ENCODE measurements at regions not wholly inside any gene's neighbourhood (a gene's known extent, or its start where the extent isn't known, plus 50 kb on each side); places are given as distances from the start of the nearest gene placed in this dataset.

DNA sequence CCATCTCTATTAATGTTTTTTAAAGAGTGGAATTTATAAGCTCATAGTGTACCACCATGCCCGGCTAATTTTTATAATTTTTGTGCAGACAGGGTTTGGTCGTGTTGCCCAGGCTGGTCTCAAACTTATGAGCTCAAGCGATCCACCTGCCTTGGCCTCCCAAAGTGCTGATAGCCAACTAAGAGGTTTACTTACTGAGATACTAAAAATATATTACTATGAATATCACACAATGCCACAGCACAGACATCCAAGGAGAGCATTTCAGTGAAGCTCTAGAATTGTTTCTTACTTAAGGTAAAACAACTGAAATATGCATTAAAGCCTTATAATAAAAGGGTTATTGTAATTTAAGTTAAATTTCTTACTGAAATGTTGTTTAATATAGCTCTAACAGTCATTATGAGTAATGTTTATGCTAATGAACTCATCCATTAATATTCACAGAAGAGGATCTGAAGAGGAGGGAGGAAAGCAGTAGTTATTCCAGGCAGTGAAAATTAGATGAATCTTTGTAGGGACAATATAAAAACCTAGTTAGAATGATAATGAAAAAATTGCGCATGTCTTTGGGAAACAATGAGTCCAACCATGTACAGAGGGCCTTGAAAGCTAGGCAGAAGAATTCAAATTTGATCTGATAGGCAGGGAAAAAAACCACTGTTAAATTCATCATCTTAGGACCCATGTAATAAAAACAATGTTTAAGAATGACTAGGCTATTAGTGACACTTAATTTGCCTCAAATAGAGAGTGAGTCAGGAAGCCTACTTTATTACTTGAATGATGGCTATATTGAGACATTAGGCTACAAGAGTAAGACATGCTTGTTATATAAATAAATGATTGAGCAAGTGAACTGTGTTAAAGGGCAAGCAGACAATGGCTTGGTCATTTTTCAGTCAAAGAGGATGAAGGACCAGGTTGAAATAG lies 99.2 kb downstream of the SLC41A2 start:
- DNase-seq, result no peak

DNA sequence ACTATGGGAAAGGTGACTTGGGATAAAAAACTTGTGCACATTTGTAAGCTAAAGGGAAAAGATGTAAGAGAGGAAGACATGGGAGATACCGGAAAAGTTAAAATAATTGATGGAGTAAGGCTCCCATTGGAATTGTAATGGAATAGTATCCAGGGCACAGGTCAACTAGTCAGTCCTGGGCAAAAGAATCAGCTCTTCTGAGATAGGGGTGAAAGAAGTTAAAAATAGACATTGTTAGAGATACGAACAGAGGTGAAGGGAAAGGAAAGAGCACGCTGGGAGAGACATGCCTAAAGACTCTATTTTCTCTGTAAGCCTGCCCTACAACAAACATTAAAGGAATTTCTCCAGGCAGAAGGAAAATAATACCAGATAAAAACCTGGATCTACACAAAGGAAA lies 101.6 kb downstream of the SLC41A2 start:
- no peak for DNase-seq

DNA sequence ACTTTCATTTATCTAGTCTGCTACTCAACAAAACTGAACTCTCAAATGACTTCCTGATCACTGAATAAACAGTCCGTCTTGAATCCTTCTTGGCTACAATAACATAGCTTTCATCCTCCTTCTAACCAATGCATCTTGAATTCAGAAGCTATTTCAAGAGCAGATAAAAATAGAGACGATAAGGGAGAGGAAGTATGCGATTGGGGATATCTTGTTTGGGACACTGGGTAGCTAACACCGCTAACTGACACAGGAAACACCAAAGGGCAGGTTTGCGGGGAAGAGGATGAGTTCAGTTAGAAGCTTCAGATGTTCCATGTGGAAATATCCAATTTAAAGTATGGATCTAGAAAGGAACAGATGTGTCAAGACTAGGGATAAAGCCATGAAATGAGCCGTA lies 102.5 kb downstream of the SLC41A2 start:
- DNase-seq, result no peak

DNA sequence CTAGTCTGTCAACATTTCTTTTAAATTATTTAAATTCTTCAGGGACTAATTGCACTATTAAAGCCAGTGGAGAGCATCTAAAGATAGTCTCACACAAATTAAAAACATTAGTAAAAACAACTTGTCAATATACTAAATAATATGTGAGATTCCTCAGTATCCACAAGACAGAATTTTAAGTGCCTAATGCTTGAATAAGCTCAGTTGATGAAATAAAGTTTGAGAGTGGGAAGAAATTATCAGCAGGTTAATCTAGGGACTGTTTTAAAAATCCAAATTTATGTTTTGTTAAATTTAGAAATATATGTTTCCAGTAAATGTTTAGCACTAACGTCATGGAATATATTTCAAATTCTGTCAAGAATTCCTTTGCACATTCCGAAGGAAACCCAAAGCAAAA lies 105.2 kb downstream of the SLC41A2 start:
- DNase-seq, result no peak

DNA sequence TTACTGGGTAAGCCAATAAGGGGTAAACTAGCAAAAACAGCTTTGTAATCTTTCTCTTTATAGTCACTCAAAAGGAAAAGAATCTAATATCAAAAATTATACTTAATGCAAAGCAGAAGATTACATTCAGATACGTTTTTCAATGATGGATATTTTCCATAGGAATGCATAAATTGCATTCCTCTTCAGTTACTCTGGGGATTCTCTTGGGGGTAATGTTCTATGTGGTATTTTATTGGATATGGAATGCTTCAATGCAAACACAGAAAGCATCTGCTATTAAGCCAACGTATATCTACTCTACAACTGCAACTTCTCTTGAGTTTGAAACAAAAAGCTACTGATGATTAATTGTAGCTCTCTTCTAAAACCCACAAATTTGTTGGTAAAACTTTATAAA lies 106.0 kb downstream of the SLC41A2 start:
- no peak for DNase-seq

DNA sequence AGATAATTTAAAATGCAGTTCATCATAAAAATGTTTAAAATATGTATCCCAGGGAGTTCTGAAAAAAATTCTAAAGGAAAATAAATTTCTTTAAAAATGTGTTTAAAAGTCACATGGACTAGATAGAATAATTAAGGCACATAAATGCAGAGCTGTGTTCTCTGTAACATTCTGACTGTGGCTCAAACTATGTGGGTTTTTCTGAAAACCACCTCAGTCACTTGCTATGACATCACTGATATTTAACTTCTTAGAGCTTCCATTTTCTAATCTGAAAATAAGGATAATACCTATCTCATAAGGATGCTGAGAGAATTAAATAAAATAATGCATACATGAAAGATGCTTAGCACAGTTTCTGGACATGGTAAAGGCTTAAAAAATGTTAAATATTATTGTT lies 107.3 kb downstream of the SLC41A2 start:
- peak in 1 of 5 experiments; percentile 5 for DNase-seq

DNA sequence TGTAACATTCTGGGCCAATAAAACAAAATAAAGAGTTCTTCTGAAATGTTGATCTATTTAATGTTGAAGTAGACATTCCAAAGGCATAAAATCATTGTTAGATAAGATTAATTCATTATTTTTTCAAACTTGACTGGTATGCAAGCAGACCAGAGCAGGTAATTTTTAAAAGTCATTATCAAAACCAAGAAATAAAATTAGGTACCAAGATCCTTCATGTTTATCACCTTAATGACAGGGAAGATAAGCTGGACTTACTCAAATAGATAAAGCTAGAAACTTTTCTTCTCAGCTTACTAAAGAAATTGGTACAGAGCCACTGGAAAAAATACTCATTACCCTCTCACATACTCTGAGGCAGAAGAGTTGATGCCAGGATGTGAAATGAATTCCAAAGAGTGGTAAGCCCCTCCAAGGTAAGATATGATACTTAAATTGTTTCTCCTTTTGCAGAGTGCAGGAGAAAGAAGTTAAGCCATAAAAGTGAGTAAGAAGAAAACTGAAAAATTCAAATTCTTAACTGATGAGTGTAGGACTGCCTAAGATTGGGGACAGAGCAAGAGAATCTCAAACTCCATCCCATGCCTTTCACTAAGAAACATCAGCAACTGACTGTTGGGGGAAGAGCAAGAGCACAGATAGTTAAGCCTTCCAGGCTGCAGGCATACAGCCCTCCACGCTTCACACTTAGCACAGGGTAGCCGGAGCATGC lies 111.9 kb downstream of the SLC41A2 start:
- DNase-seq, result no peak

DNA sequence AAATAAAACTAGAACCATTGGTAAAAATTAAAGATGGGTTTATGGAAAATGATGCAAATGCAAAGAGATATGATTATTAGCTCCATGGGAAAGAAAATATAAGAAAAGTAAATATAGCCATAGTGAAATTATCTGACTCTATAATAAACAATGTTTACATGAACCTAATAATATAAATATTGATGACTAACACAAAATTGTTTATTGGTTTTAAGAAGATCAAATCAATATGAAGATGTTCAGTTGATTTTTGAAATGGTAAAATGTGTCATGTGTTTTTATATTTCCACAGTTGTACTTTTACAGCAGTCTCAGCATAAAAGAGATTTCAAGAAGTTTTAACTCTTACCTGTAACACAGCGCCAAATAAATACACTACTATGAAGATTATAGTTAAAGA lies 114.0 kb downstream of the SLC41A2 start:
- DNase-seq, result no peak

DNA sequence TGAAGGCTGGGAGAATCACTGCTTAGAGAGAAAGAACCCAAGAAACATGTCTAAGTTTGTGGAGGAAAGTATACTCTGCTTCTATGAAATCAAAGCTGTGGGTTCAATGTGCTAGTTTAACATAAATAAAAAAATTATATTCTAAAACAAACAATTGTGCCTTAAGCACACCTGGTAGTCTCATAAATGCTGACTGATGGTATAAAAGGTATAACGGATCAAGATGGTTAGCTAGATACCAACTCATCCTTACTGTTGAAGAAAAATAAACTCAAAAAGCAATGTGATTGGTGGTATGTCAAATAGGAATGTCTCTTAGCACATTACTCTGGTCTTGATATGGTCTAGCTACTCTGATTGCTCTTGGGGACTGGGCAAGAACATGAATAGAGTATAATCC lies 117.8 kb downstream of the SLC41A2 start:
- no peak for DNase-seq

DNA sequence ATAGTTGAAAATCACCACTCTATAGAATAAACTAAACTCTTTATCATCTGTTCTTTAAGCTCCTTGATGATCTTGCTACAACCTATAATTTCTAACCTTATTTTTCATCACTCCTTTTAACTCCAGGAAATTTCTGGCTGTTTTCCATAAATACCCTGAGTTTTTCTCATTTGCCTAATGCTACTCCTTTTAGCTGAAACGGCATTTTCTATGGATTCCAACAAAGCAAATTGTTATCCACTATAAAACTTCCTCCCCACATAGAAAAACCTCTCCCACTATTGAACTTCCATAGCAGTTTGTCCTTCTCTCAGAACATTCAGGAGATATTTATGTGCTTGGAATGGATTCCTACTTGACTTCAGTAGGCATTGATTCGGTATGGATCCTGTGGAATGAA lies 122.8 kb downstream of the SLC41A2 start:
- no peak for DNase-seq

DNA sequence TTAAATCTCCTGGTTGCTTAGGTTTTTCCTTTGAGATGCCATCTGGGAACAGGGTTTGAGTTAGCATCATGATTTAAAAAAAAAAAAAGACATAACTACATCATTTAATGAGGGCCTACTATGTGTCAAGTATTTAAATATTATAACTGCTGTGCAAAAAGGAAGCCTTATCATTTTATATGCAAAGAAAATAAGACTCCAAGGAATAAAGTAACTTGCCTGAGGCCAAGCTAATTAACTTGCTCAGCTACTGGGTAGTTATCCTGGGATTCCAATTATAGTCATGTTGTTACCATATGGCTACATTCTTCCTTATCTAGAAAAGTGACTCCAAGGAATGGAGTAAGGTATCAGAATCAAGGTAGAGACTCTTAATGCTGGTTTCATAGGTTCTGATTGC lies 123.5 kb downstream of the SLC41A2 start:
- no peak for DNase-seq

DNA sequence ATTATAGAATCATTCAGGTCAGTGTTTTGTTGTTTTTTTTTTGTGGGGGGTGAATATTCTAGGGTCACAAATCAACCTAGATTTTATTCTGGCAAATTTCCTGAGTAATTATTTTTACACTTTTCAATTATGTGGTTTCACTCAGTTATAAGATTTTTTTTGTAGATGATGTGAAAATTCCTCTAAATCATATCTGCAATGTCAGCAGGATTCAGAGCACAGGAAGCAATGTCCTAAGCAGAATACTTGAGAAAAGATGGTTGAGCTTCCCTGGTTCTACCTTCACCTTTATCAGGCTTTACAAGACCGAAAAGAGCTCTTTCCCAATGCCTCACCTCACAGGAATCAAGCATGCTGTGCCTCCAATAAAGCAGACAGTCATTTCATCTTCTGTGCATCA lies 124.3 kb downstream of the SLC41A2 start:
- no peak for DNase-seq

DNA sequence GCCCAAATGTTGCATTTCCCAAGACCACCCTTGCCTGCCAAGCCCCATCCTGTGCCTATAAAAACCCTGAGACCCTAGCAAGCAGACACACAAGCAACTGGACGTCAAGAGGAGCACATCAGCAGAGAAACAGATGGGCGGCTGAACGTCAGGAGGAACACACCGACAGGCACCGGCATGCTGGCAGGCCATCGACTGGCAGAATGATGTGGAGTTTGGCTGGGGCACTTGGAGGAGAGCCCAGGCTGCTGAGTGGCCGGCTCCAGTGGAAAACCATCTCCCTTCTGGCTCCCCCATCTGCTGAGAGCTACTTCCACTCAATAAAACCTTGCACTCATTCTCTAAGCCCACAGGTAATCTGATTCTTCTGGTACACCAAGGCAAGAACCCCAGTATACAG lies 130.1 kb downstream of the SLC41A2 start:
- no peak for DNase-seq

DNA sequence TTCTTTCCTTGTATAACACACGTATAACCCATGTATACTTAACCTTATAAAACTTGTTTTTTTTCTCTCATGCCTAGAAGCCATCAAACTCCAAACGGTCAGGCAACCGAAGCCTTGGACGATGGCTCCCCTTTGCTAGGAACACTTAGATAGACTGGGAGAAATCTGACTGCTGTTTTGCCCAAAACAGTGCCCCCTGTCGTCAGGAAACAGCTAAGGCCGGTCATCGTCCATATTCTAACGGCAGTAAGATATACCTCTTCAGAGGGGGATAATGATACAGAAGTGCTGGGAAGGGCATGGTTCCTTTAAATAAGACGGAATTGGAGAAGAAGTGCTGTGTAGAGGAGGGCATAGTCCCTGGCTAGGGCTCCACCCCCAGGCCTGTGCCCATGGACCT lies 130.5 kb downstream of the SLC41A2 start:
- DNase-seq, result no peak

DNA sequence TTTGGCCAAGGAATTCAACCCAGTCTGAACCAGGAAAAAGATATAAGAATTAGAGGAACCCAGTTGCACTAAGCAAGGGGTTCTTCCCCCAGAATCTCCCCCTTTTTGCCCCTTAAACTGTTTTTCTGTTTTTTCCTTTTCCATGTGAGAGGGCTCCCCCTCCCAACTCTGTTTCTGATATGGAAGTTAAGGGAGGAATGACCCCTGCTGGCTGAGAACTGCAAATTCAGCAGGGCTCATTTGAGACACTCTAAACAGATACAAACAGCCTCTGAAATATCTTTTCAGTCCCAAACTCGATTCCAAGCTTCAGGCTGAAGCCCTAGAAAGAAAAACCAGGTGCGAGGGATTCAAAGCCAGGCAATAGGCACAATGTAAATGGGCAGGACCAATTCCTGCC lies 132.7 kb downstream of the SLC41A2 start:
- peak in 1 of 5 experiments; percentile 6 for DNase-seq

DNA sequence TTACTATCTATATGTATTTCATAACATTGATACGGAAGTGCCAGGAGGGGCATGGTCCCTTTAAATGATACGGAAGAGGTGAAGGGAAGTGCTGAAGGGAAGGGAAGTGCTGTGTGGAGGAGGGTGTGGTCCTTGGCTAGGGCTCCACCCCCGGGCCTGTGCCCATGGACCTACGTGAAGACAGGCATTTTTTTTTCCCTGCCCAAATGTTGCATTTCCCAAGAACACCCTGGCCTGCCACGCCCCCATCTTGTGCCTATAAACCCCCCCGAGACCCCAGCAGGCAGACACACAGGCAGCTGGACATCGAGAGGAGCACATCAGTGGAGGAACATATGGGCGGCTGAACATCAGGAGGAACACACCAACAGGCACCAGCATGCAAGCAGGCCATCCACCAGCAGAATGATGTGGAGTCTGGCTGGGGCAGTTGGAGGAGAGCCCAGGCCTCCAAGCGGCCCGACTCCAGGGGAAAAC lies 134.1 kb downstream of the SLC41A2 start:
- DNase-seq, result no peak

DNA sequence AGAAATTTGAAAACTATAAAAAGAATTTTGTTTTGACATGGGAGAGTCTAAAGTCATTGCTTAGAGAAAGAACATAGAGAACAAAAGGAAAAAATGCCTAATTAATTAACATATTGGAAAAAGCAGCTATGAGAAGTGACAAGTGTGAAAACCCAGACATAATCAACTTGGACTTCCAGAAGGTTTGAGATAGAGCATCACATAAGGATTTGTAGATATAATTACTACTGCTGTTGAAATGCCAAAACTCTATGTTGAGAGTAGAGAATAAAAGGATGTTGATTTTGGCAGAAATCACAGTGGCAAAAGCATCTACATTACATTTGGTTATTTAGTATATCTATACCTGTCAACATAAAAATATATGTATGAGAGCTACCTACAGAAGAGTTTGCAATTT lies 135.1 kb downstream of the SLC41A2 start:
- no peak for DNase-seq

DNA sequence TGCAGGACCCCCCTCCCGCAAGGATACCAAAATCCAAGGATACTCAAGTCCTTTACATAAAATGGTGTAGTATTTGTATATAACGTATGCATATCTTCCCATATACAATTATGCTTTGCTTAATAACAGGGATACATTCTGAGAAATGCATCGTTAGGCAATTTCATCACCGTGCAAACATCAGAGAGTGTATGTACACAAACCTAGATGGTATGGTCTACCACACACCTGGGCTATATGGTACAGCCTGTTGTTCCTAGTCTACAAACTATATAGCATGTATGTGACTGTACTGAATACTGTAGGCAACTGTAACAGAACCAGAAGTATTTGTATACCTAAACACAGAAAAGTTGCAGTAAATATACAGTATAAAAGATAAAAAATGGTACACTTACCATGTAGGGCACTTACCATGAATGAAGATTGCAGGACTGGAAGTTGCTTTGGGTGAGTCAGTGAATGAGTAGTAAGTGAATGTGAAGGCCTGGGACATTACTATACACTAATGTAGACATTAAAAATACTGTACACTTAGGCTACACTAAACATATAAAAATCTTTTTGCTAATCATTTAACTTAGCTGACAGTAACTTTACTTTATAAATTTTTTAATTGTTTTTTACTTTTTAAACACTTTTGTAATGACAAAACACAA lies 141.1 kb downstream of the SLC41A2 start:
- DNase-seq, result no peak

DNA sequence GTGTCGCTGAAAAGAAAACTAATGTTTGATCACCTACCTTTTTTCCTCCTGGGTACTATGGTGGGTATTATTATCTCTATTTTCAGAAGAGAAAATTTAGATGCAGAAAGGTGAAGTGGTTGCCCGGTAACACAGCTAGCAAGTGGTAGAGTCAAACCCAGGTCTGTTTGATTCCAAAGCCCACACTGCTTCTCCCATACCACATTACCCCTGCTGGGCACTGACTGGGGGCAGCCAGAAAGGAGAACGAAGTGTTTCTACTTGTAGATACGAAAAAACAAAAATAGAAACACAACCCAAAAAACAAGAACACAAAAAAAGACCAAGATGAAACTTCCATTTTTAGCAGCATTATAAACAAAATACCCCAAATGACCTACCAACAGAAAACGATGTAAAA lies 142.2 kb downstream of the SLC41A2 start:
- no peak for DNase-seq

DNA sequence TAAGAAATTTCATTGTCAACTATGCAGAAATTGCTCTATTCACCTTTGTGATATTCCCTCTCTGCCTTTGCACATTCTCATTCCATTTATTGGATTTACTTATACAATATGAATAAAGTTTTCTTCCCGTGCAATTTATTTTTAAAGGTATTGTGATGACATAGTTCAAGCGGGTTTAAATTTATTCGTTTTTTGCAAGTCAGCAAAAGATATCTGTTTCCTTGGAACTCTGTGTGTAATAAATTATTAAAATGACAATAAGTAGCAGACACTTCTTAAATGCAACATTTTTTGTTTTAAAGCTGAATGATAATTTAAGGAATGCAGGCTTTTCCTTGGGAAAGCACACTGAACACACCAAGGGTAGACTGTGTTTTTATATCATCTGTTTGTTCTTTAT lies 143.1 kb downstream of the SLC41A2 start:
- no peak for DNase-seq

All from T-helper 2 cell (primary cell).